H1 (cell line): ENCODE measurements at regions not wholly inside any gene's neighbourhood (a gene's known extent, or its start where the extent isn't known, plus 50 kb on each side); places are given as distances from the start of the nearest gene placed in this dataset.
"Not testable (repeated sequence)": the region's sequence is repeated elsewhere in the genome, so short reads cannot be mapped to it uniquely, and the experiment has no call there.

Source experiments
- ASH2L ChIP-seq: fragments of 200-600, 300-600 bp; sonication (generic); IDR thresholded peaks from one replicate; pipeline ENCODE4 v1.7.1; 2017; ENCODE audit warnings: low read length
- CTCF ChIP-seq, 3 experiments: IDR thresholded peaks; 1 replicate in 2 of 3; 2 replicates in 1 of 3; pipeline versions ENCODE4 v1.5.1 to v1.6.1; 2011; ENCODE audit warnings: low read length in 3 of 3, mild to moderate bottlenecking in 3 of 3, inconsistent platforms in 2 of 3, low read depth in 1 of 3, moderate library complexity in 1 of 3; ENCODE audit not compliant: insufficient read depth in 1 of 3; ENCODE audit errors: control extremely low read depth in 1 of 3
- POLR2AphosphoS5 ChIP-seq: IDR thresholded peaks from 2 replicates; pipeline ENCODE4 v1.6.1; 2011; ENCODE audit warnings: low read depth, low read length
- RBBP5 ChIP-seq: IDR thresholded peaks from 2 replicates; pipeline ENCODE4 v1.7.1; 2012; ENCODE audit warnings: low read depth, mild to moderate bottlenecking, inconsistent platforms, low read length, moderate library complexity, borderline replicate concordance
- RNF2 ChIP-seq: fragments of 200-900, 300-1000 bp; sonication (generic); IDR thresholded peaks from 2 replicates; pipeline ENCODE4 v1.7.1; 2016; ENCODE audit warnings: borderline replicate concordance, low read depth, mild to moderate bottlenecking, antibody characterized with exemption, low read length; ENCODE audit not compliant: poor library complexity, severe bottlenecking; ENCODE audit errors: missing control alignments
- ZNF274 ChIP-seq: IDR thresholded peaks from 2 replicates; pipeline ENCODE4 v1.7.0; 2012; ENCODE audit warnings: low read length, borderline replicate concordance; ENCODE audit errors: extremely low read depth

- not testable (repeated sequence) for TF ChIP-seq ASH2L; RNF2; CTCF (IDR thresholded peaks at IDR 0.05; ENCODE audit: control extremely low read depth in 1 of 3, insufficient read depth in 1 of 3, low read depth in 1 of 3, low read length in 3 of 3); ZNF274; RBBP5; POLR2AphosphoS5
Measured at GRCh38 chr12:124669271-124669721, 101.9 kb upstream of the NCOR2 start.
